ENCODE measurements at regions not wholly inside any gene's neighbourhood (a gene's known extent, or its start where the extent isn't known, plus 50 kb on each side); places are given as distances from the start of the nearest gene placed in this dataset.

- TF ChIP-seq ZNF274 (IDR thresholded peaks at IDR 0.05; ENCODE audit: low read depth, low read length) = no peak
- no peak overlapping the region for H3K4me3 ChIP-seq (ENCODE audit: low read length)
Measured at GRCh38 chr12:89173678-89174077, 178.6 kb downstream of the DUSP6 start.

GRCh38 chr12:89173096-89173495 lies 179.2 kb downstream of the DUSP6 start:
- TF ChIP-seq ZNF274 (IDR thresholded peaks at IDR 0.05; ENCODE audit: low read depth, low read length) = no peak
- no peak overlapping the region for H3K4me3 ChIP-seq (ENCODE audit: low read length)

- TF ChIP-seq ZNF274 (IDR thresholded peaks at IDR 0.05; ENCODE audit: low read depth, low read length) = no peak
Measured at GRCh38 chr12:89172224-89172623, 180.1 kb downstream of the DUSP6 start.

GRCh38 chr12:89169321-89169720 lies 183.0 kb downstream of the DUSP6 start:
- no peak overlapping the region for H3K4me3 ChIP-seq (ENCODE audit: low read length)
- no peak for TF ChIP-seq ZNF274 (IDR thresholded peaks at IDR 0.05; ENCODE audit: low read depth, low read length)

More at GRCh38 chr12:89172224-89172623, 180.1 kb downstream of the DUSP6 start:
- H3K4me3 ChIP-seq (ENCODE audit: low read length) = no peak overlapping the region

GRCh38 chr12:89167986-89168385 lies 184.3 kb downstream of the DUSP6 start:
- no peak overlapping the region for H3K4me3 ChIP-seq (ENCODE audit: low read length)
- TF ChIP-seq ZNF274 (IDR thresholded peaks at IDR 0.05; ENCODE audit: low read depth, low read length) = no peak

- no peak for TF ChIP-seq ZNF274 (IDR thresholded peaks at IDR 0.05; ENCODE audit: low read depth, low read length)
- no peak overlapping the region for H3K4me3 ChIP-seq (ENCODE audit: low read length)
Measured at GRCh38 chr12:89166525-89166934, 185.8 kb downstream of the DUSP6 start.

GRCh38 chr12:89166121-89166520 lies 186.2 kb downstream of the DUSP6 start:
- H3K4me3 ChIP-seq (ENCODE audit: low read length) = no peak overlapping the region
- no peak for TF ChIP-seq ZNF274 (IDR thresholded peaks at IDR 0.05; ENCODE audit: low read depth, low read length)

- no peak for TF ChIP-seq ZNF274 (IDR thresholded peaks at IDR 0.05; ENCODE audit: low read depth, low read length)
Measured at GRCh38 chr12:89165703-89166102, 186.6 kb downstream of the DUSP6 start.

GRCh38 chr12:89163918-89164317 lies 188.4 kb downstream of the DUSP6 start:
- H3K4me3 ChIP-seq (ENCODE audit: low read length) = no peak overlapping the region
- no peak for TF ChIP-seq ZNF274 (IDR thresholded peaks at IDR 0.05; ENCODE audit: low read depth, low read length)

More at GRCh38 chr12:89165703-89166102, 186.6 kb downstream of the DUSP6 start:
- no peak overlapping the region for H3K4me3 ChIP-seq (ENCODE audit: low read length)

GRCh38 chr12:89162589-89163261 lies 189.6 kb downstream of the DUSP6 start:
- no peak for TF ChIP-seq ZNF274 (IDR thresholded peaks at IDR 0.05; ENCODE audit: low read depth, low read length)
- no peak overlapping the region for H3K4me3 ChIP-seq (ENCODE audit: low read length)

GRCh38 chr12:89161557-89161956 lies 190.7 kb downstream of the DUSP6 start:
- H3K4me3 ChIP-seq (ENCODE audit: low read length) = no peak overlapping the region
- no peak for TF ChIP-seq ZNF274 (IDR thresholded peaks at IDR 0.05; ENCODE audit: low read depth, low read length)

GRCh38 chr12:89160716-89161123 lies 191.6 kb downstream of the DUSP6 start:
- H3K4me3 ChIP-seq (ENCODE audit: low read length) = no peak overlapping the region
- no peak for TF ChIP-seq ZNF274 (IDR thresholded peaks at IDR 0.05; ENCODE audit: low read depth, low read length)

- H3K4me3 ChIP-seq (ENCODE audit: low read length) = no peak overlapping the region
- no peak for TF ChIP-seq ZNF274 (IDR thresholded peaks at IDR 0.05; ENCODE audit: low read depth, low read length)
Measured at GRCh38 chr12:89157413-89157812, 194.9 kb downstream of the DUSP6 start.

GRCh38 chr12:89156862-89157262 lies 195.4 kb downstream of the DUSP6 start:
- H3K4me3 ChIP-seq (ENCODE audit: low read length) = no peak overlapping the region

GRCh38 chr12:89156340-89156739 lies 196.0 kb downstream of the DUSP6 start:
- H3K4me3 ChIP-seq (ENCODE audit: low read length) = no peak overlapping the region
- TF ChIP-seq ZNF274 (IDR thresholded peaks at IDR 0.05; ENCODE audit: low read depth, low read length) = no peak

More at GRCh38 chr12:89156862-89157262, 195.4 kb downstream of the DUSP6 start:
- TF ChIP-seq ZNF274 (IDR thresholded peaks at IDR 0.05; ENCODE audit: low read depth, low read length) = no peak

GRCh38 chr12:89155826-89156225 lies 196.5 kb downstream of the DUSP6 start:
- no peak overlapping the region for H3K4me3 ChIP-seq (ENCODE audit: low read length)
- TF ChIP-seq ZNF274 (IDR thresholded peaks at IDR 0.05; ENCODE audit: low read depth, low read length) = no peak

Data from GM08714 (cell line).